Adrenal gland (tissue), 9 donors: ENCODE measurements at regions not wholly inside any gene's neighbourhood (a gene's known extent, or its start where the extent isn't known, plus 50 kb on each side); places are given as distances from the start of the nearest gene placed in this dataset.

Experiments used
- DNase-seq, 7 donors: peaks; one replicate each; pipeline ENCODE4 v3.0.0-alpha.2; 2019 to 2020
- H3K27ac ChIP-seq, 5 donors: fragments of 200-600 bp; sonication (generic) in 4 of 5; 1 replicate in 3 of 5; 2 replicates in 2 of 5; pipeline versions ENCODE4 v1.5.1 to v1.8.0; 2016 to 2020; ENCODE audit warnings: mild to moderate bottlenecking in 1 of 5
- H3K27me3 ChIP-seq: fragments of 200-600 bp; 2 replicates; pipeline ENCODE4 v1.8.0; 2021
- H3K36me3 ChIP-seq, 2 donors: fragments of 200-600 bp; replicated peaks in 1 of 2; 1 replicate in 1 of 2; 2 replicates in 1 of 2; pipeline versions ENCODE4 v1.5.1 to v1.8.0; 2018 to 2022
- H3K4me1 ChIP-seq, 2 donors: fragments of 200-600 bp; replicated peaks in 1 of 2; 1 replicate in 1 of 2; 2 replicates in 1 of 2; pipeline versions ENCODE4 v1.5.1 to v1.8.0; 2018 to 2021
- H3K4me3 ChIP-seq, 4 donors: fragments of 200-600 bp; sonication (generic) in 3 of 4; one replicate each; pipeline ENCODE4 v1.5.1; 2016 to 2018
- H3K9me3 ChIP-seq, 3 donors: fragments of 200-600 bp; sonication (generic) in 1 of 3; replicated peaks in 1 of 3; 1 replicate in 2 of 3; 2 replicates in 1 of 3; pipeline versions ENCODE4 v1.5.1 to v1.8.0; 2016 to 2021
- POLR2A ChIP-seq, 2 donors: fragments of 450-650 bp; IDR thresholded peaks; one replicate each; pipeline ENCODE4 v1.6.1; 2017; ENCODE audit warnings: antibody characterized with exemption in 2 of 2, mild to moderate bottlenecking in 2 of 2, moderate library complexity in 1 of 2
- WGBS, 4 donors: extraction: QIAGEN DNeasy Blood & Tissue Kit in 2 of 4; methylation state at CpG; one replicate each; pipeline versions ENCODE4 v1.1.5 to v1.1.7; 2013 to 2017; 5-methylcytosine and 5-hydroxymethylcytosine counted together
- intact Hi-C, 2 donors: fragments of 100-400 bp; cut with DNase I; formaldehyde crosslinking; loops; one replicate each; pipeline versions ENCODE4 v1.14.1 to v1.15.0; 2022 to 2023
- TF ChIP-seq, protein P1 (sequence below), 6 experiments: fragments of 450-650 bp in 4 of 6; fragments of 200-600 bp in 2 of 6; sonication (generic) in 1 of 6; IDR thresholded peaks; 1 replicate in 5 of 6; 2 replicates in 1 of 6; pipeline versions ENCODE4 v1.5.1 to v1.8.0; 2016 to 2021; ENCODE audit warnings: antibody characterized with exemption in 6 of 6, mild to moderate bottlenecking in 2 of 6, moderate library complexity in 1 of 6
- donor health status: healthy with polysubstance abuse.
- donor health status: Bipolar disorder and iron deficiency.
- donor health status: DM: yes; HTN: yes; CAD: no.
- donor health status: DM: no; HTN: no; CAD: no.
- donor health status: DM: no; HTN: no; CAD: no.

DNA sequence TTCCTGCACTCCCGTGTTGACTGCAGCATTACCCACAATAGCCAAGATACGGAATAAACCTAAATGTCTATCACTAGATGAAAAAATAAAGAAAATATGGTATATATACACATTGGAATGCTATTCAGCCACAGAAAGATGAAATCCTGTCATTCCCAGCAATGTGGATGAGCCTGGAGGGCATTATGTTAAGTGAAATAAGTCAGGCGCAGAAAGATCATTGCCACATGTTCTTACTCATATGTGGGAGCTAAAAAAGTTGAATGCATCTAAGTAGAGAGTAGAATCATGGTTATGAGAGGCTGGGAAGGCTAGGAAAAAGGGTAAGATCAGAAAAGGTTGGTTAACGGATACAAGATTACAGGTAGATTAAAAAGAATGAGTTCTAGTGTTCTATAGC is 219.1 kb upstream of the MKI67 start:
- H3K27me3 ChIP-seq = no peaks in the 10 kb centered on the region
- intact Hi-C loops = no loop called here
- 66 to 77% (median 75%) methylated on average over 4 of the region's 4 CpGs for WGBS, 4 donors
- no peak for DNase-seq
- no peak overlapping the region for H3K27ac ChIP-seq
- no peak overlapping the region for H3K4me3 ChIP-seq
- no peaks in the 10 kb centered on the region for H3K9me3 ChIP-seq
- H3K36me3 ChIP-seq = no peaks in the 10 kb centered on the region
- no peak for TF ChIP-seq POLR2A (IDR thresholded peaks at IDR 0.05)
- TF ChIP-seq, protein P1, sequence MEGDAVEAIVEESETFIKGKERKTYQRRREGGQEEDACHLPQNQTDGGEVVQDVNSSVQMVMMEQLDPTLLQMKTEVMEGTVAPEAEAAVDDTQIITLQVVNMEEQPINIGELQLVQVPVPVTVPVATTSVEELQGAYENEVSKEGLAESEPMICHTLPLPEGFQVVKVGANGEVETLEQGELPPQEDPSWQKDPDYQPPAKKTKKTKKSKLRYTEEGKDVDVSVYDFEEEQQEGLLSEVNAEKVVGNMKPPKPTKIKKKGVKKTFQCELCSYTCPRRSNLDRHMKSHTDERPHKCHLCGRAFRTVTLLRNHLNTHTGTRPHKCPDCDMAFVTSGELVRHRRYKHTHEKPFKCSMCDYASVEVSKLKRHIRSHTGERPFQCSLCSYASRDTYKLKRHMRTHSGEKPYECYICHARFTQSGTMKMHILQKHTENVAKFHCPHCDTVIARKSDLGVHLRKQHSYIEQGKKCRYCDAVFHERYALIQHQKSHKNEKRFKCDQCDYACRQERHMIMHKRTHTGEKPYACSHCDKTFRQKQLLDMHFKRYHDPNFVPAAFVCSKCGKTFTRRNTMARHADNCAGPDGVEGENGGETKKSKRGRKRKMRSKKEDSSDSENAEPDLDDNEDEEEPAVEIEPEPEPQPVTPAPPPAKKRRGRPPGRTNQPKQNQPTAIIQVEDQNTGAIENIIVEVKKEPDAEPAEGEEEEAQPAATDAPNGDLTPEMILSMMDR (IDR thresholded peaks at IDR 0.05) = no peak
- no peaks in the 10 kb centered on the region for H3K4me1 ChIP-seq

DNA sequence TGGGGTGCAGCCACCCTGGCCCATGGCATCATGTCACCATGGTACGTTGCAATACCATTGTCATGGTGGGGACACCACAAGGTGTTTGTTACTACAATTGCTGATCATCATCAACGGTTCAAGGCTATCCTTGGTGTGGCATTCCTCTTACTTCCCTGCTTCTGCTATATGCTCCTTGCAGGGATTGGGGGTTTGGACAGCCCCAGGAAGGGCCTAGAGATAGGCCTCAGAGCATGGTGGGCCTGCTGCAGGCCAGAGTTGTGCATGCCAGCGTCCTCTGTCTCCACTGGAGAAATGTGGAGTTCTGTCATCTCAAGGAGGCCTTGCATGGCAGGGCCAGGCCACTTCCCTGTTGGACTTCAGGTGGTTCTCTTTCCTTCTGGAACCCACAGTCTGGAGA is 234.6 kb upstream of the MKI67 start:
- H3K4me3 ChIP-seq = no peak overlapping the region
- H3K4me1 ChIP-seq = no peaks in the 10 kb centered on the region
- WGBS, 4 donors = 61 to 74% (median 72%) methylated on average over 2 to 3 of the region's 3 CpGs
- peaks cover 6% of the 10 kb centered on the region for H3K27me3 ChIP-seq
- no peaks in the 10 kb centered on the region for H3K9me3 ChIP-seq
- no peak for DNase-seq
- intact Hi-C loops = no loop called here
- TF ChIP-seq, protein P1 (IDR thresholded peaks at IDR 0.05) = no peak
- TF ChIP-seq POLR2A (IDR thresholded peaks at IDR 0.05) = no peak
- no peak overlapping the region for H3K27ac ChIP-seq
- no peaks in the 10 kb centered on the region for H3K36me3 ChIP-seq

DNA sequence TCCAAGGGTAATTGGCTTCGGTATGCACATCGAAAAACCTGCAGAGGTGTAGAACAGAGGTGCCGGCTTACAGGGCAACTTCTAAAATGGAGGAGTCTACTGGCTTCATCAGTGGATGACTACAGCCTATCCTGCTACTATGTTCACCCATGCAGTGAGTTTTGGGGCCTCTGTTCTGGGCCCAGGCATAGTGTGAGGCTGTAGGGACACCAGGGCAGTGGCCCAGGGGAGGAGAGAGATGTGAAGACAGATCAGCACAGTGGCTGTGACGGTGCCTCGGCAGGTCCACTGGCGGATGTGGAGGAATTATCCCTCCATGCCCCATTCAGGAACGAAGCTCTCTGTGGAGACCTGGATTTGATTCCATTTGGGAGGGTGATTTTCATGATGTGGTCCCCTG is 235.3 kb upstream of the MKI67 start:
- no peaks in the 10 kb centered on the region for H3K27me3 ChIP-seq
- intact Hi-C loops = no loop called here
- H3K4me3 ChIP-seq = no peak overlapping the region
- no peaks in the 10 kb centered on the region for H3K4me1 ChIP-seq
- TF ChIP-seq, protein P1 (IDR thresholded peaks at IDR 0.05) = no peak
- no peak for TF ChIP-seq POLR2A (IDR thresholded peaks at IDR 0.05)
- no peak overlapping the region for H3K27ac ChIP-seq
- H3K36me3 ChIP-seq = no peaks in the 10 kb centered on the region
- DNase-seq = no peak
- H3K9me3 ChIP-seq = no peaks in the 10 kb centered on the region
- WGBS, 4 donors = 74 to 85% (median 83%) methylated on average over 7 of the region's 7 CpGs

DNA sequence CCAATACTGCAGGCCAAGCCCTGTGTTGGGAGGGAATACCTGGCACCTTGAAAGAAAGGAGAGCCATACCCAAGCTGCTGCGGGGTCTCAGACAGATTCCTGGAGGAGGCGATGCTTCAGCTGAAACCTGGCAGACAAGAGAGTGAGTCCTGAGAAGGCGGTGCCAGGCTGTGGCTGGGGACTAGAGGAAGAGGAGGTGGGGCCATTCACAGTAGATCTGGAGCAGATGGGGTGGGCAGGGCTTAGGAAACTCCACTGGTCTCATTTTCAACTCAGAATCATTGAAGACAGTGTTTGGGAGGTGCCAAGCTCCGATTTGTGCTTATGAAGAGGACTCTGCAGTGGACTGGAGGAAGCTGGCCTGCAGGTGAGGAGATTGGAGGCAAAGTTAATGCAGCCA is 236.3 kb upstream of the MKI67 start:
- Histone ChIP-seq H3K9me3 (no peaks in the 10 kb centered on the region), H3K36me3 (no peaks in the 10 kb centered on the region)
- intact Hi-C loops = no loop called here

More for the DNA sequence above, 236.3 kb upstream of the MKI67 start:
- Histone ChIP-seq H3K4me1 (no peaks in the 10 kb centered on the region), H3K27me3 (peaks cover 4% of the 10 kb centered on the region), H3K27ac (no peak overlapping the region), H3K4me3 (no peak overlapping the region)
- TF ChIP-seq, protein P1 (IDR thresholded peaks at IDR 0.05) = no peak
- TF ChIP-seq POLR2A (IDR thresholded peaks at IDR 0.05) = no peak
- WGBS, 4 donors = 54 to 94% (median 80%) methylated on average over 3 to 4 of the region's 4 CpGs
- DNase-seq = no peak
